IMR-90 (cell line): ENCODE measurements at regions not wholly inside any gene's neighbourhood (a gene's known extent, or its start where the extent isn't known, plus 50 kb on each side); places are given as distances from the start of the nearest gene placed in this dataset.

ENCODE experiments used
- ATAC-seq: fragments of 200-7000 bp; cut with Tn5 transposase; 2 replicates; pipeline ENCODE4 v1.9.1; 2020; ENCODE audit warnings: low read depth, mild to moderate bottlenecking, moderate library complexity
- BruUV-seq: library from RNA; stranded (reverse); fragments of 400-500 nt; replicated peaks from 2 replicates; lab custom pipeline; 2021; lab: Mats Ljungman, UMichigan
- CTCF ChIA-PET: fragments of 300-600 bp; formaldehyde crosslinking; extraction: SDS; loops from one replicate; lab custom pipeline; 2021; ENCODE audit warnings: antibody characterized with exemption; lab: Yijun Ruan, JAX
- POLR2A ChIA-PET: fragments of 300-600 bp; sonication (Branson Sonifier 250); formaldehyde crosslinking; loops from one replicate; lab custom pipeline; 2022; ENCODE audit warnings: antibody characterized with exemption; ENCODE audit not compliant: unreplicated experiment; lab: Charles Lee
- DNase-seq: peaks from one replicate; pipeline ENCODE4 v3.0.0; 2013
- H2AFZ ChIP-seq: replicated peaks from 2 replicates; pipeline ENCODE3; 2013; ENCODE audit warnings: low read length, mild to moderate bottlenecking; ENCODE audit not compliant: poor library complexity
- H2AK5ac ChIP-seq: 2 replicates; pipeline ENCODE4 v1.6.1; 2013; ENCODE audit warnings: low read depth, low read length, inconsistent platforms
- H2AK9ac ChIP-seq: replicated peaks from 2 replicates; pipeline ENCODE3; 2013; ENCODE audit warnings: mild to moderate bottlenecking, low read depth, low read length, moderate library complexity; ENCODE audit not compliant: poor library complexity
- H2BK120ac ChIP-seq: 2 replicates; pipeline ENCODE4 v1.6.1; 2013; ENCODE audit warnings: low read depth, low read length, inconsistent platforms
- H2BK15ac ChIP-seq: 3 replicates; pipeline ENCODE4 v1.6.1; 2013; ENCODE audit warnings: low read depth, low read length, inconsistent platforms
- H2BK20ac ChIP-seq: 2 replicates; pipeline ENCODE4 v1.6.1; 2013; ENCODE audit warnings: low read depth, mild to moderate bottlenecking, inconsistent platforms, low read length, moderate library complexity
- H2BK5ac ChIP-seq: 2 replicates; pipeline ENCODE4 v1.6.1; 2013; ENCODE audit warnings: mild to moderate bottlenecking, low read depth, low read length, inconsistent platforms; ENCODE audit not compliant: poor library complexity, severe bottlenecking
- H3K14ac ChIP-seq: replicated peaks from 2 replicates; pipeline ENCODE4 v1.6.1; 2013; ENCODE audit warnings: low read depth, low read length, inconsistent platforms
- H3K18ac ChIP-seq: 2 replicates; pipeline ENCODE4 v1.6.1; 2013; ENCODE audit warnings: low read depth, low read length, control low read depth
- H3K23ac ChIP-seq: 2 replicates; pipeline ENCODE4 v1.6.1; 2013; ENCODE audit warnings: low read depth, low read length, inconsistent platforms
- H3K27ac ChIP-seq: 2 replicates; pipeline ENCODE4 v1.5.1; 2013; ENCODE audit warnings: mild to moderate bottlenecking, control low read depth, low read length; ENCODE audit not compliant: insufficient read depth
- H3K27me3 ChIP-seq: 2 replicates; pipeline ENCODE4 v1.6.1; 2013; ENCODE audit warnings: low read length; ENCODE audit not compliant: control insufficient read depth, insufficient read depth
- H3K36me3 ChIP-seq: 2 replicates; pipeline ENCODE4 v1.6.1; 2013; ENCODE audit warnings: low read length, mixed read lengths; ENCODE audit not compliant: control insufficient read depth, insufficient read depth
- H3K4ac ChIP-seq: 2 replicates; pipeline ENCODE4 v1.6.1; 2013; ENCODE audit warnings: low read depth, low read length, inconsistent platforms
- H3K4me1 ChIP-seq: 2 replicates; pipeline ENCODE4 v1.6.1; 2013; ENCODE audit warnings: low read length, mixed read lengths; ENCODE audit not compliant: control insufficient read depth, insufficient read depth
- H3K4me2 ChIP-seq: 2 replicates; pipeline ENCODE4 v1.6.1; 2013; ENCODE audit warnings: low read depth, mild to moderate bottlenecking, control low read depth, low read length, moderate library complexity
- H3K4me3 ChIP-seq: 2 replicates; pipeline ENCODE4 v1.5.1; 2013; ENCODE audit warnings: low read depth, mild to moderate bottlenecking, control low read depth, low read length, moderate library complexity; ENCODE audit not compliant: insufficient read depth
- H3K56ac ChIP-seq: 2 replicates; pipeline ENCODE4 v1.6.1; 2013; ENCODE audit warnings: low read length, inconsistent platforms; ENCODE audit not compliant: insufficient read depth; ENCODE audit errors: extremely low read depth
- H3K79me1 ChIP-seq, 2 experiments: 2 replicates each; pipeline ENCODE4 v1.6.1; 2013; ENCODE audit warnings: low read length in 2 of 2, inconsistent platforms in 1 of 2, low read depth in 1 of 2
- H3K9ac ChIP-seq: 2 replicates; pipeline ENCODE4 v1.6.1; 2013; ENCODE audit warnings: low read depth, low read length, control low read depth
- H3K9me1 ChIP-seq: 2 replicates; pipeline ENCODE4 v1.6.1; 2013; ENCODE audit warnings: low read length, inconsistent platforms; ENCODE audit not compliant: insufficient read depth
- H3K9me3 ChIP-seq: 2 replicates; pipeline ENCODE4 v1.6.1; 2013; ENCODE audit warnings: low read length; ENCODE audit not compliant: control insufficient read depth, insufficient read depth
- H4K20me1 ChIP-seq: 2 replicates; pipeline ENCODE4 v1.6.1; 2013; ENCODE audit warnings: low read length, inconsistent platforms; ENCODE audit not compliant: insufficient read depth
- H4K5ac ChIP-seq: 2 replicates; pipeline ENCODE4 v1.6.1; 2013; ENCODE audit warnings: mild to moderate bottlenecking, low read depth, low read length, control low read depth
- H4K8ac ChIP-seq, 2 experiments: 2 replicates each; pipeline ENCODE4 v1.6.1; 2013; ENCODE audit warnings: low read depth in 2 of 2, low read length in 2 of 2, control low read depth in 1 of 2, inconsistent platforms in 1 of 2
- H4K91ac ChIP-seq: 2 replicates; pipeline ENCODE4 v1.6.1; 2013; ENCODE audit warnings: low read depth, low read length, inconsistent platforms; ENCODE audit not compliant: insufficient read depth
- BHLHE40 ChIP-seq: fragments of 150-350 bp; IDR thresholded peaks from 2 replicates; pipeline ENCODE4 v1.6.1; 2016; ENCODE audit warnings: mild to moderate bottlenecking, low read depth, low read length
- CEBPB ChIP-seq: IDR thresholded peaks from 2 replicates; pipeline ENCODE4 v1.6.1; 2012; ENCODE audit warnings: low read depth, low read length, improper control_type of control experiment
- CHD1 ChIP-seq: IDR thresholded peaks from 2 replicates; pipeline ENCODE4 v1.6.1; 2012; ENCODE audit warnings: low read depth, low read length, improper control_type of control experiment
- FOS ChIP-seq: fragments of 150-350 bp; IDR thresholded peaks from 2 replicates; pipeline ENCODE4 v1.6.1; 2016; ENCODE audit warnings: low read depth, low read length
- MAFK ChIP-seq: IDR thresholded peaks from 2 replicates; pipeline ENCODE4 v1.6.1; 2012; ENCODE audit warnings: low read depth, low read length, improper control_type of control experiment
- MAZ ChIP-seq: IDR thresholded peaks from 2 replicates; pipeline ENCODE4 v1.6.1; 2012; ENCODE audit warnings: low read depth, mild to moderate bottlenecking, low read length, improper control_type of control experiment, moderate library complexity, borderline replicate concordance
- MXI1 ChIP-seq: IDR thresholded peaks from 2 replicates; pipeline ENCODE4 v1.6.1; 2012; ENCODE audit warnings: low read depth, mild to moderate bottlenecking, low read length, moderate library complexity, borderline replicate concordance
- NFE2L2 ChIP-seq: fragments of 150-350 bp; IDR thresholded peaks from 2 replicates; pipeline ENCODE4 v1.6.1; 2016; ENCODE audit warnings: low read depth, mild to moderate bottlenecking, low read length
- POLR2A ChIP-seq: IDR thresholded peaks from 2 replicates; pipeline ENCODE4 v1.6.1; 2012; ENCODE audit warnings: mild to moderate bottlenecking, low read depth, low read length
- RAD21 ChIP-seq: IDR thresholded peaks from 2 replicates; pipeline ENCODE4 v1.6.1; 2012; ENCODE audit warnings: low read length, improper control_type of control experiment
- RCOR1 ChIP-seq: IDR thresholded peaks from 2 replicates; pipeline ENCODE4 v1.6.1; 2012; ENCODE audit warnings: mild to moderate bottlenecking, low read length, improper control_type of control experiment; ENCODE audit not compliant: insufficient replicate concordance
- RFX5 ChIP-seq: IDR thresholded peaks from 2 replicates; pipeline ENCODE4 v1.8.0; 2012; ENCODE audit warnings: low read depth, mild to moderate bottlenecking, low read length, moderate library complexity
- SMC3 ChIP-seq: fragments of 150-350 bp; IDR thresholded peaks from 2 replicates; pipeline ENCODE4 v1.6.1; 2016; ENCODE audit warnings: low read depth, mild to moderate bottlenecking, antibody characterized with exemption, low read length, moderate library complexity
- WGBS, 2 experiments: methylation state at CpG; one replicate each; pipeline versions ENCODE4 v1.1.5 to v1.1.7; 2013; ENCODE audit warnings: missing lambda C conversion rate in 2 of 2; ENCODE audit not compliant: insufficient read length in 1 of 2; ENCODE audit errors: extremely low coverage in 2 of 2; 5-methylcytosine and 5-hydroxymethylcytosine counted together
- dilution Hi-C: fragments of 300-500 bp; cut with HindIII; formaldehyde crosslinking; loops from one replicate; pipeline ENCODE4 v1.14.3; 2018; ENCODE audit warnings: low sequenced_read_pairs; ENCODE audit not compliant: unreplicated experiment
- in situ Hi-C: fragments of 300-500 bp; cut with MboI; formaldehyde crosslinking; loops from 3 replicates; pipeline ENCODE4 v1.14.3; 2019; ENCODE audit warnings: low sequenced_read_pairs, inconsistent platforms, mixed read lengths
- intact Hi-C: fragments of 100-400 bp; cut with micrococcal nuclease; formaldehyde crosslinking; loops from 2 replicates; pipeline ENCODE4 v1.10.0; 2022
- TF ChIP-seq, protein P1 (sequence below): conservative IDR thresholded peaks from 2 replicates; pipeline ENCODE4 v1.5.1; 2012; ENCODE audit warnings: mild to moderate bottlenecking, low read depth, low read length, improper control_type of control experiment
- TF ChIP-seq, protein P2 (sequence below): fragments of 150-350 bp; IDR thresholded peaks from 2 replicates; pipeline ENCODE4 v1.6.1; 2017; ENCODE audit warnings: mild to moderate bottlenecking, antibody characterized with exemption, low read length, low read depth
- TF ChIP-seq, protein P3 (sequence below): fragments of 150-350 bp; IDR thresholded peaks from 2 replicates; pipeline ENCODE4 v1.6.1; 2016; ENCODE audit warnings: low read depth, mild to moderate bottlenecking, low read length, moderate library complexity, borderline replicate concordance

DNA sequence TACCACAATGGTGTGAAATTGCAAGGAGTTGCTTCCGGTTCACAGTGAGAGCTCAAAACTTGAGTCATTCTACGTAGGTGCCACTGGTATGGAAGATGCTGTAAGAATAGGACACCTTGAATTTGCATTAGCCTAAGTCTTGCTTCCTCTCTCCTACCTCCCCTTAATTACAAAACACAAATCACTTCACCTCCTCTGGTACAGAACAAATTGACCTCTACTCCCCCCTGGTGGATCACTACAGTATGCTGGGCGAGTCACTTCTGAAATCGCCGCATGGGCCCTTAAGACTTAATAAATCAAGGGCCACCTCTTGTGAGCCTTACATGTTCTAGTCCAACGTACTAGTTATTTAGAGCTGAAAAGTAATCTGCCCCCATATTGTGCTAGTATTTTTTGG, 145.3 kb upstream of the SMARCA2 start:
- H2BK20ac ChIP-seq: no peak overlapping the region
- no peaks in the 10 kb centered on the region for H3K9me1 ChIP-seq
- ChIA-PET CTCF (no interaction called here), POLR2A (no interaction called here)
- no peak overlapping the region for H2AK5ac ChIP-seq
- H4K91ac ChIP-seq: no peak overlapping the region
- no peak overlapping the region for H3K14ac ChIP-seq
- TF ChIP-seq, protein P1, sequence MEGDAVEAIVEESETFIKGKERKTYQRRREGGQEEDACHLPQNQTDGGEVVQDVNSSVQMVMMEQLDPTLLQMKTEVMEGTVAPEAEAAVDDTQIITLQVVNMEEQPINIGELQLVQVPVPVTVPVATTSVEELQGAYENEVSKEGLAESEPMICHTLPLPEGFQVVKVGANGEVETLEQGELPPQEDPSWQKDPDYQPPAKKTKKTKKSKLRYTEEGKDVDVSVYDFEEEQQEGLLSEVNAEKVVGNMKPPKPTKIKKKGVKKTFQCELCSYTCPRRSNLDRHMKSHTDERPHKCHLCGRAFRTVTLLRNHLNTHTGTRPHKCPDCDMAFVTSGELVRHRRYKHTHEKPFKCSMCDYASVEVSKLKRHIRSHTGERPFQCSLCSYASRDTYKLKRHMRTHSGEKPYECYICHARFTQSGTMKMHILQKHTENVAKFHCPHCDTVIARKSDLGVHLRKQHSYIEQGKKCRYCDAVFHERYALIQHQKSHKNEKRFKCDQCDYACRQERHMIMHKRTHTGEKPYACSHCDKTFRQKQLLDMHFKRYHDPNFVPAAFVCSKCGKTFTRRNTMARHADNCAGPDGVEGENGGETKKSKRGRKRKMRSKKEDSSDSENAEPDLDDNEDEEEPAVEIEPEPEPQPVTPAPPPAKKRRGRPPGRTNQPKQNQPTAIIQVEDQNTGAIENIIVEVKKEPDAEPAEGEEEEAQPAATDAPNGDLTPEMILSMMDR: no peak
- no peak for TF ChIP-seq FOS
- no peak for TF ChIP-seq CHD1
- no peak for TF ChIP-seq RCOR1
- no peak for TF ChIP-seq RAD21
- no peak for TF ChIP-seq MAFK
- TF ChIP-seq, protein P2, sequence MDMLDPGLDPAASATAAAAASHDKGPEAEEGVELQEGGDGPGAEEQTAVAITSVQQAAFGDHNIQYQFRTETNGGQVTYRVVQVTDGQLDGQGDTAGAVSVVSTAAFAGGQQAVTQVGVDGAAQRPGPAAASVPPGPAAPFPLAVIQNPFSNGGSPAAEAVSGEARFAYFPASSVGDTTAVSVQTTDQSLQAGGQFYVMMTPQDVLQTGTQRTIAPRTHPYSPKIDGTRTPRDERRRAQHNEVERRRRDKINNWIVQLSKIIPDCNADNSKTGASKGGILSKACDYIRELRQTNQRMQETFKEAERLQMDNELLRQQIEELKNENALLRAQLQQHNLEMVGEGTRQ: no peak
- TF ChIP-seq RFX5: no peak
- TF ChIP-seq CEBPB: no peak
- no peak for TF ChIP-seq MAZ
- no peak for TF ChIP-seq MXI1
- TF ChIP-seq BHLHE40: no peak
- TF ChIP-seq POLR2A: no peak
- TF ChIP-seq, protein P3, sequence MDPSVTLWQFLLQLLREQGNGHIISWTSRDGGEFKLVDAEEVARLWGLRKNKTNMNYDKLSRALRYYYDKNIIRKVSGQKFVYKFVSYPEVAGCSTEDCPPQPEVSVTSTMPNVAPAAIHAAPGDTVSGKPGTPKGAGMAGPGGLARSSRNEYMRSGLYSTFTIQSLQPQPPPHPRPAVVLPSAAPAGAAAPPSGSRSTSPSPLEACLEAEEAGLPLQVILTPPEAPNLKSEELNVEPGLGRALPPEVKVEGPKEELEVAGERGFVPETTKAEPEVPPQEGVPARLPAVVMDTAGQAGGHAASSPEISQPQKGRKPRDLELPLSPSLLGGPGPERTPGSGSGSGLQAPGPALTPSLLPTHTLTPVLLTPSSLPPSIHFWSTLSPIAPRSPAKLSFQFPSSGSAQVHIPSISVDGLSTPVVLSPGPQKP: no peak
- TF ChIP-seq SMC3: no peak
- no peak for TF ChIP-seq NFE2L2
- no TSS peak for BruUV-seq
- in situ Hi-C loops: no loop called here
- no peak overlapping the region for H4K5ac ChIP-seq
- H2BK5ac ChIP-seq: no peak overlapping the region
- no peak overlapping the region for H3K23ac ChIP-seq
- no peak overlapping the region for H3K4me3 ChIP-seq
- no peak overlapping the region for H2AK9ac ChIP-seq
- dilution Hi-C loops: no loop called here
- no peaks in the 10 kb centered on the region for H4K20me1 ChIP-seq
- H4K8ac ChIP-seq: no peak overlapping the region
- no peaks in the 10 kb centered on the region for H3K79me1 ChIP-seq
- H3K9me3 ChIP-seq: no peaks in the 10 kb centered on the region
- no peaks in the 10 kb centered on the region for H3K36me3 ChIP-seq
- H3K4me2 ChIP-seq: no peak overlapping the region
- no peak overlapping the region for H3K18ac ChIP-seq
- H3K27me3 ChIP-seq: no peaks in the 10 kb centered on the region
- WGBS, 2 experiments: 80% methylated on average over 1 of the region's 6 CpGs; no CpG with 5 or more reads in 1 of the 2 experiments
- H3K9ac ChIP-seq: no peak overlapping the region
- no peak overlapping the region for H2BK15ac ChIP-seq
- no peak overlapping the region for H2BK120ac ChIP-seq
- no peak overlapping the region for H2AFZ ChIP-seq
- H3K4ac ChIP-seq: no peak overlapping the region
- ATAC-seq (no peak), DNase-seq (no peak)
- H3K4me1 ChIP-seq: no peaks in the 10 kb centered on the region
- no peak overlapping the region for H3K27ac ChIP-seq
- no peak overlapping the region for H3K56ac ChIP-seq
- intact Hi-C loops: no loop called here
